ENCODE measurements at regions not wholly inside any gene's neighbourhood (a gene's known extent, or its start where the extent isn't known, plus 50 kb on each side); places are given as distances from the start of the nearest gene placed in this dataset.

DNA sequence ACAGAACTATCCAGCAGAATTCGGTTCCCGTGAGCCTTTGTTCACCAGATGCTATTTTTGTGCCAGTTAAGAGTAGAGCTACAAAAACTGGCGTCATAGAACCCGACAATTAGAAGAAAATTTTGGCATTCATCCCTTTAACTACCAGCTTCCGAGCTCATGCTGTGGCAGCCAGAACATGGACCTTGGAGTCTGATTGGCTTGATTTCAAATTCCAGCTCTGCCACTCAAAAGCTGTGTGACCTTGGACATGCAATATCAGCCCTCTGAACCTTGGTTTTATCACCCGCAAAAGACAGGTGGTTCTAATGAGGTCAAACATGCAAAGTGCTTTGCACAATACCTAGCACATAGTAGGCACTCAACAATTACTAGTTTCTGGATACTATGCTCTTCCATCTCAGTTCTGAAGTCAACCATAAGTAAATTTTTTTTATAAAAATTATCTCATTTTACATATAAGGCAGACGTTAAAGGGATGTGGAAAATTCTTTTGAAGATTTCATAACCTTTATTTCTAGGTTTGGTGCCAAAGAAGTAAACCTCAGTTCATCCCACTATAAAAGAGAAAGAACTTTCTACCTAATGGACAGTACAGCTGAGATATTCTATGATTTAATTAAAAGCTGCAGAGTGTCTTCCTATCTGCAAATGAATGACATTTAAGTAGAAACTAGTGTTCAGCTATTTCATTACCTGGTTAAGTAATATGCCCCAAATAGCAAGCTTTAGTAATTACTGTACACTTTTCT, 331.5 kb downstream of the HAPSTR1 start (continued):
- TF ChIP-seq, protein P1, sequence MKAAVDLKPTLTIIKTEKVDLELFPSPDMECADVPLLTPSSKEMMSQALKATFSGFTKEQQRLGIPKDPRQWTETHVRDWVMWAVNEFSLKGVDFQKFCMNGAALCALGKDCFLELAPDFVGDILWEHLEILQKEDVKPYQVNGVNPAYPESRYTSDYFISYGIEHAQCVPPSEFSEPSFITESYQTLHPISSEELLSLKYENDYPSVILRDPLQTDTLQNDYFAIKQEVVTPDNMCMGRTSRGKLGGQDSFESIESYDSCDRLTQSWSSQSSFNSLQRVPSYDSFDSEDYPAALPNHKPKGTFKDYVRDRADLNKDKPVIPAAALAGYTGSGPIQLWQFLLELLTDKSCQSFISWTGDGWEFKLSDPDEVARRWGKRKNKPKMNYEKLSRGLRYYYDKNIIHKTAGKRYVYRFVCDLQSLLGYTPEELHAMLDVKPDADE (IDR thresholded peaks at IDR 0.05), result no peak
- TF ChIP-seq, protein P2, sequence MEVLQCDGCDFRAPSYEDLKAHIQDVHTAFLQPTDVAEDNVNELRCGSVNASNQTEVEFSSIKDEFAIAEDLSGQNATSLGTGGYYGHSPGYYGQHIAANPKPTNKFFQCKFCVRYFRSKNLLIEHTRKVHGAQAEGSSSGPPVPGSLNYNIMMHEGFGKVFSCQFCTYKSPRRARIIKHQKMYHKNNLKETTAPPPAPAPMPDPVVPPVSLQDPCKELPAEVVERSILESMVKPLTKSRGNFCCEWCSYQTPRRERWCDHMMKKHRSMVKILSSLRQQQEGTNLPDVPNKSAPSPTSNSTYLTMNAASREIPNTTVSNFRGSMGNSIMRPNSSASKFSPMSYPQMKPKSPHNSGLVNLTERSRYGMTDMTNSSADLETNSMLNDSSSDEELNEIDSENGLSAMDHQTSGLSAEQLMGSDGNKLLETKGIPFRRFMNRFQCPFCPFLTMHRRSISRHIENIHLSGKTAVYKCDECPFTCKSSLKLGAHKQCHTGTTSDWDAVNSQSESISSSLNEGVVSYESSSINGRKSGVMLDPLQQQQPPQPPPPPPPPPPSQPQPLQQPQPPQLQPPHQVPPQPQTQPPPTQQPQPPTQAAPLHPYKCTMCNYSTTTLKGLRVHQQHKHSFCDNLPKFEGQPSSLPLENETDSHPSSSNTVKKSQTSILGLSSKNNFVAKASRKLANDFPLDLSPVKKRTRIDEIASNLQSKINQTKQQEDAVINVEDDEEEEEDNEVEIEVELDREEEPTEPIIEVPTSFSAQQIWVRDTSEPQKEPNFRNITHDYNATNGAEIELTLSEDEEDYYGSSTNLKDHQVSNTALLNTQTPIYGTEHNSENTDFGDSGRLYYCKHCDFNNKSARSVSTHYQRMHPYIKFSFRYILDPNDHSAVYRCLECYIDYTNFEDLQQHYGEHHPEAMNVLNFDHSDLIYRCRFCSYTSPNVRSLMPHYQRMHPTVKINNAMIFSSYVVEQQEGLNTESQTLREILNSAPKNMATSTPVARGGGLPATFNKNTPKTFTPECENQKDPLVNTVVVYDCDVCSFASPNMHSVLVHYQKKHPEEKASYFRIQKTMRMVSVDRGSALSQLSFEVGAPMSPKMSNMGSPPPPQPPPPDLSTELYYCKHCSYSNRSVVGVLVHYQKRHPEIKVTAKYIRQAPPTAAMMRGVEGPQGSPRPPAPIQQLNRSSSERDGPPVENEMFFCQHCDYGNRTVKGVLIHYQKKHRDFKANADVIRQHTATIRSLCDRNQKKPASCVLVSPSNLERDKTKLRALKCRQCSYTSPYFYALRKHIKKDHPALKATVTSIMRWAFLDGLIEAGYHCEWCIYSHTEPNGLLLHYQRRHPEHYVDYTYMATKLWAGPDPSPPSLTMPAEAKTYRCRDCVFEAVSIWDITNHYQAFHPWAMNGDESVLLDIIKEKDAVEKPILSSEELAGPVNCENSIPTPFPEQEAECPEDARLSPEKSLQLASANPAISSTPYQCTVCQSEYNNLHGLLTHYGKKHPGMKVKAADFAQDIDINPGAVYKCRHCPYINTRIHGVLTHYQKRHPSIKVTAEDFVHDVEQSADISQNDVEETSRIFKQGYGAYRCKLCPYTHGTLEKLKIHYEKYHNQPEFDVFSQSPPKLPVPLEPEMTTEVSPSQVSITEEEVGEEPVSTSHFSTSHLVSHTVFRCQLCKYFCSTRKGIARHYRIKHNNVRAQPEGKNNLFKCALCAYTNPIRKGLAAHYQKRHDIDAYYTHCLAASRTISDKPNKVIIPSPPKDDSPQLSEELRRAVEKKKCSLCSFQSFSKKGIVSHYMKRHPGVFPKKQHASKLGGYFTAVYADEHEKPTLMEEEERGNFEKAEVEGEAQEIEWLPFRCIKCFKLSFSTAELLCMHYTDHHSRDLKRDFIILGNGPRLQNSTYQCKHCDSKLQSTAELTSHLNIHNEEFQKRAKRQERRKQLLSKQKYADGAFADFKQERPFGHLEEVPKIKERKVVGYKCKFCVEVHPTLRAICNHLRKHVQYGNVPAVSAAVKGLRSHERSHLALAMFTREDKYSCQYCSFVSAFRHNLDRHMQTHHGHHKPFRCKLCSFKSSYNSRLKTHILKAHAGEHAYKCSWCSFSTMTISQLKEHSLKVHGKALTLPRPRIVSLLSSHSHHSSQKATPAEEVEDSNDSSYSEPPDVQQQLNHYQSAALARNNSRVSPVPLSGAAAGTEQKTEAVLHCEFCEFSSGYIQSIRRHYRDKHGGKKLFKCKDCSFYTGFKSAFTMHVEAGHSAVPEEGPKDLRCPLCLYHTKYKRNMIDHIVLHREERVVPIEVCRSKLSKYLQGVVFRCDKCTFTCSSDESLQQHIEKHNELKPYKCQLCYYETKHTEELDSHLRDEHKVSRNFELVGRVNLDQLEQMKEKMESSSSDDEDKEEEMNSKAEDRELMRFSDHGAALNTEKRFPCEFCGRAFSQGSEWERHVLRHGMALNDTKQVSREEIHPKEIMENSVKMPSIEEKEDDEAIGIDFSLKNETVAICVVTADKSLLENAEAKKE (CRISPR knock-in tag; IDR thresholded peaks at IDR 0.05), result no peak

DNA sequence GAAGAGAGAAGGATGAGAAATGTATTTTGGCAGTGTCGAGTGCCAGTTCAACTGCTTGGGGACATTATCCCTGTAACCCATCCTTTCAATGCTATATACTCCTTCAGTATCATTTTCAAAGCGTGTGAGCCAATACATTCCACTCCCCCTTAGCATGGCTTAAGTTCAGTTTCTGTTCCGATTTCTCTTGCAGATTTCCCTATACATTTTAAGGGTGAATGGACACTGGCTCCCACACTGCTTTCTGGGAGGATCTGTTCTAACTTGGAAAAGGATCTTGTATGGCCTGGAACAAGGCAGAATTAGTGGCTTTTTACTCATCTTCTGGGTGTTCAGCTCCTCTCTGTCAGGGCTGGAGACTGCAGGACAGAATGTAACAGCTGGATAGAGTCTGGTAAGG, 333.8 kb downstream of the HAPSTR1 start:
- Mint-ChIP-seq H3K9me3 (no peaks in the 10 kb centered on the region), H3K4me3 (no peak overlapping the region), H3K4me1 (peaks cover 5% of the 10 kb centered on the region; the same call in 2 of the 3 replicates), H3K36me3 (ENCODE audit: low read depth) (no peaks in the 10 kb centered on the region), H3K27me3 (ENCODE audit: insufficient read depth, low read depth, poor library complexity) (peaks cover 5% of the 10 kb centered on the region), H3K27ac (no peak overlapping the region)
- DNase-seq (ENCODE audit: low spot score), result no peak
- Histone ChIP-seq H3K4me3 (no peak overlapping the region), H3K4me2 (no peak overlapping the region), H3K36me3 (ENCODE audit: insufficient read depth) (no peaks in the 10 kb centered on the region), H4K20me1 (replicated peaks; ENCODE audit: insufficient read depth) (no peaks in the 10 kb centered on the region), H3K27me3 (ENCODE audit: insufficient read depth) (no peaks in the 10 kb centered on the region), H3F3A (replicated peaks; ENCODE audit: low read depth) (no peaks in the 10 kb centered on the region), H2AFZ (peak overlapping the region; percentile 66; the same call in 1 of the 2 replicates), H3K79me2 (replicated peaks; ENCODE audit: insufficient read depth) (no peaks in the 10 kb centered on the region), H3K27ac (ENCODE audit: low read depth) (no peak overlapping the region), H3K9me2 (ENCODE audit: insufficient read depth) (peaks cover 9% of the 10 kb centered on the region; the same call in 1 of the 2 replicates), H3K4me1 (ENCODE audit: insufficient read depth) (peaks cover 5% of the 10 kb centered on the region; the same call in 1 of the 2 replicates)
- ATAC-seq, result no peak
- TF ChIP-seq JUNB (IDR thresholded peaks at IDR 0.05; ENCODE audit: unreplicated experiment), result no peak
- TF ChIP-seq EZH2phosphoT487 (IDR thresholded peaks at IDR 0.05; ENCODE audit: unreplicated experiment), result no peak
- TF ChIP-seq POLR2AphosphoS5 (IDR thresholded peaks at IDR 0.05; ENCODE audit: low read depth), result no peak
- TF ChIP-seq CREB1 (CRISPR knock-in tag; IDR thresholded peaks at IDR 0.05; ENCODE audit: low read depth), result no peak
- TF ChIP-seq, protein P2 (CRISPR knock-in tag; IDR thresholded peaks at IDR 0.05), result no peak
